ENCODE measurements at regions not wholly inside any gene's neighbourhood (a gene's known extent, or its start where the extent isn't known, plus 50 kb on each side); places are given as distances from the start of the nearest gene placed in this dataset.

DNA sequence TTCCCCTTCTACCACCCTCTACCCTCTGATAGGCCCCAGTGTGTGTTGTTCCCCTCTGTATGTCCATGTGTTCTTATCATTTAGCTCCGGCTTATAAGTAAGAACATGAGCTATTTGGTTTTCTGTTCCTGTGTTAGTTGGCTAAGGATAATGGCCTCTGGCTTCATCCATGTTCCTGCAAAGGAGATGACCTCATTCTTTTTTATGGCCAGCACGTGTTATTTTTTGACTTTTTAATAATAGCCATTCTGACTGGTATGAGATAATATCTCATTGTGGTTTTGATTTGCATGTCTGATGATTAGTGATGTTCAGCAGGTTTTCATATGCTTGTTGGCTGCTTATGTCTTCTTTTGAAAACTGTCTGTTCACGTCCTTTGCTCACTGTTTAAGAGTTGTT, 63.1 kb upstream of the NPHP3 start:
- Histone ChIP-seq H3K36me3 (ENCODE audit: control insufficient read depth, insufficient read depth, low read length) (no peaks in the 10 kb centered on the region), H3K9ac (ENCODE audit: low read depth, low read length) (no peak overlapping the region), H3K4me3 (ENCODE audit: low read depth, low read length) (no peak overlapping the region), H3K27me3 (ENCODE audit: control insufficient read depth, insufficient read depth, low read length) (no peaks in the 10 kb centered on the region), H3K9me3 (ENCODE audit: control insufficient read depth, insufficient read depth, low read length) (no peaks in the 10 kb centered on the region), H3K4me1 (ENCODE audit: control insufficient read depth, insufficient read depth, low read length) (peaks cover 5% of the 10 kb centered on the region)

GRCh38 chr3:132784502-132785025, 62.4 kb upstream of the NPHP3 start:
- Histone ChIP-seq H3K27me3 (ENCODE audit: control insufficient read depth, insufficient read depth, low read length) (no peaks in the 10 kb centered on the region), H3K4me1 (ENCODE audit: control insufficient read depth, insufficient read depth, low read length) (peaks cover 5% of the 10 kb centered on the region), H3K9ac (ENCODE audit: low read depth, low read length) (no peak overlapping the region), H3K36me3 (ENCODE audit: control insufficient read depth, insufficient read depth, low read length) (no peaks in the 10 kb centered on the region), H3K9me3 (ENCODE audit: control insufficient read depth, insufficient read depth, low read length) (no peaks in the 10 kb centered on the region), H3K4me3 (ENCODE audit: low read depth, low read length) (no peak overlapping the region)

DNA sequence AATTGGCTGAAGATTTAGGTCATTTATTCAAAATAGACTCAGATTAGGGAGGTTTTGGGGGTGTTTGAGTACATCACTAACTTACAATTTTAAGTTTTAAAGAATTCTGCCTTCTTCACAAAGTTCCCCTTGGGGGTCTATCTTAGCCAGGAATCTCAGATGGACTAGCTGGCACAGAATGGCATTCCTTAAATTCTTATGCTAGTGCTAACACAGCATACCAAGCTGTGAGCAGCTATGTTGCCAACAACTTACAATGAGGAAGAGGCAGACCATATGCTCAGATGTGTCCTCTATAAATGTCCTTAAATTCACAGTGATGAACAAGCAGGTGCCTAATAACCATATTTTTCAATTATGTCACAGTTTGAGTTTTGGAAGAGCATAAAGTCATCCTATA, 60.9 kb upstream of the NPHP3 start:
- no peaks in the 10 kb centered on the region for H3K36me3 ChIP-seq (ENCODE audit: control insufficient read depth, insufficient read depth, low read length)
- no peaks in the 10 kb centered on the region for H3K9me3 ChIP-seq (ENCODE audit: control insufficient read depth, insufficient read depth, low read length)
- no peak overlapping the region for H3K4me3 ChIP-seq (ENCODE audit: low read depth, low read length)
- H3K4me1 ChIP-seq (ENCODE audit: control insufficient read depth, insufficient read depth, low read length) = peaks cover 5% of the 10 kb centered on the region
- H3K9ac ChIP-seq (ENCODE audit: low read depth, low read length) = no peak overlapping the region
- no peaks in the 10 kb centered on the region for H3K27me3 ChIP-seq (ENCODE audit: control insufficient read depth, insufficient read depth, low read length)

GRCh38 chr3:132781922-132782321, 59.7 kb upstream of the NPHP3 start:
- H3K9ac ChIP-seq (ENCODE audit: low read depth, low read length) = no peak overlapping the region
- H3K9me3 ChIP-seq (ENCODE audit: control insufficient read depth, insufficient read depth, low read length) = no peaks in the 10 kb centered on the region
- H3K36me3 ChIP-seq (ENCODE audit: control insufficient read depth, insufficient read depth, low read length) = no peaks in the 10 kb centered on the region
- H3K4me3 ChIP-seq (ENCODE audit: low read depth, low read length) = no peak overlapping the region
- H3K4me1 ChIP-seq (ENCODE audit: control insufficient read depth, insufficient read depth, low read length) = peaks cover 5% of the 10 kb centered on the region
- no peaks in the 10 kb centered on the region for H3K27me3 ChIP-seq (ENCODE audit: control insufficient read depth, insufficient read depth, low read length)

- Histone ChIP-seq H3K9ac (ENCODE audit: low read depth, low read length) (no peak overlapping the region), H3K4me1 (ENCODE audit: control insufficient read depth, insufficient read depth, low read length) (no peaks in the 10 kb centered on the region), H3K36me3 (ENCODE audit: control insufficient read depth, insufficient read depth, low read length) (no peaks in the 10 kb centered on the region), H3K27me3 (ENCODE audit: control insufficient read depth, insufficient read depth, low read length) (no peaks in the 10 kb centered on the region), H3K4me3 (ENCODE audit: low read depth, low read length) (no peak overlapping the region), H3K9me3 (ENCODE audit: control insufficient read depth, insufficient read depth, low read length) (no peaks in the 10 kb centered on the region)
Measured at GRCh38 chr3:132777171-132777570, 55.0 kb upstream of the NPHP3 start.

DNA sequence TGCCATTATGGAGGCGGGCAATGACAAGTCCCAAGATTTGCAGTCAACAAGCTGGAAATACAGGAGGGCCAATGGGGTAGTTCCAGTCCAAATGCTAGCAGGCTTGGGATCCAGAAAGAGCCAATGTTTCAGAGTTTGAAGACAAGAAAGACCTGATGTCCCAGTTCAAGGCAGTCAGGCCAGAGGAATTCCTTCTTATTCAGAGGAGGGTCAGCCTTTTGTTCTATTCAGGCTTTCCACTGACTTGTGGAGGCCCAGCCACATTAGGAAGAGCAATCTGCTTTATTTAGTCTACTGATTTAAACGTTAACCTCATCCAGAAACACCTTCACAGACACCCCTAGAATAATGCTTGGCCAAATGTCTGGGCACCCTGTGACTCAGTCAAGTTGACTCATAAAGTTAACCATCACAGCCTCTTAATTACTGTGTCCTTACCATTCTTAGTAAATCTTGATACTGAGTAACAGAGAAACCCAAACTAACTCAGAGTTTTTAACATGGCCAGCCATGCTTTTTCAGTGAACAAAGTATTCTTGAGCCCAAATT, 50.9 kb upstream of the NPHP3 start:
- H3K4me1 ChIP-seq (ENCODE audit: control insufficient read depth, insufficient read depth, low read length) = no peaks in the 10 kb centered on the region
- no peak overlapping the region for H3K9ac ChIP-seq (ENCODE audit: low read depth, low read length)
- H3K36me3 ChIP-seq (ENCODE audit: control insufficient read depth, insufficient read depth, low read length) = no peaks in the 10 kb centered on the region
- H3K4me3 ChIP-seq (ENCODE audit: low read depth, low read length) = no peak overlapping the region
- H3K9me3 ChIP-seq (ENCODE audit: control insufficient read depth, insufficient read depth, low read length) = no peaks in the 10 kb centered on the region
- no peaks in the 10 kb centered on the region for H3K27me3 ChIP-seq (ENCODE audit: control insufficient read depth, insufficient read depth, low read length)

DNA sequence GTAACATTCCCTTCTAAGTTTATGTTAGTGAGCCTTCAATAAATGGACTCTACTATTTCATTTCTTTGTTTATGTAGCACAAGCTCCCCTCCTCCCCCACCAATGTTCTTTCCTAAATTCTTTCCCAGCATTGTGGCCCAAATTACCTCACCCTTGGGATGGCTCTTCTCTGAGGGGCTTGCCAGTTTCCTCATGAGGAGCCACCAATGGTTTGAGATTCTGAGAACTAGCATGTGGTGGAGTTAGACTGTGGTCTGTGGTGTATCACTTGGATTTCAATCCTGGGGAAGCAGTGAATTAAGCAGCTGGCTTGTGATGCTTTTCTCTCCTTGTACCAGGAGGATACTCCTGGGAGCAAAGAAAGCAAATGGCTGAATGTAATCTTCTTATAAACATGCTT, 50.0 kb upstream of the NPHP3 start:
- Histone ChIP-seq H3K4me1 (ENCODE audit: control insufficient read depth, insufficient read depth, low read length) (no peaks in the 10 kb centered on the region), H3K27me3 (ENCODE audit: control insufficient read depth, insufficient read depth, low read length) (no peaks in the 10 kb centered on the region), H3K9me3 (ENCODE audit: control insufficient read depth, insufficient read depth, low read length) (no peaks in the 10 kb centered on the region), H3K4me3 (ENCODE audit: low read depth, low read length) (no peak overlapping the region), H3K36me3 (ENCODE audit: control insufficient read depth, insufficient read depth, low read length) (no peaks in the 10 kb centered on the region), H3K9ac (ENCODE audit: low read depth, low read length) (no peak overlapping the region)
